Fibroblast of lung (primary cell): ENCODE measurements at regions not wholly inside any gene's neighbourhood (a gene's known extent, or its start where the extent isn't known, plus 50 kb on each side); places are given as distances from the start of the nearest gene placed in this dataset.

ENCODE experiments used
- EZH2 ChIP-seq: IDR thresholded peaks from 2 replicates; pipeline ENCODE4 v1.5.1; 2012; ENCODE audit warnings: low read length, control low read depth, mild to moderate bottlenecking; ENCODE audit errors: missing control alignments
- TF ChIP-seq, protein P1 (sequence below), 2 donors: IDR thresholded peaks in 1 of 2; conservative IDR thresholded peaks in 1 of 2; 1 replicate in 1 of 2; 2 replicates in 1 of 2; pipeline ENCODE4 v1.5.1; 2011 to 2012; ENCODE audit warnings: low read length in 2 of 2, control low read depth in 1 of 2, inconsistent platforms in 1 of 2, low read depth in 1 of 2, mild to moderate bottlenecking in 1 of 2

DNA sequence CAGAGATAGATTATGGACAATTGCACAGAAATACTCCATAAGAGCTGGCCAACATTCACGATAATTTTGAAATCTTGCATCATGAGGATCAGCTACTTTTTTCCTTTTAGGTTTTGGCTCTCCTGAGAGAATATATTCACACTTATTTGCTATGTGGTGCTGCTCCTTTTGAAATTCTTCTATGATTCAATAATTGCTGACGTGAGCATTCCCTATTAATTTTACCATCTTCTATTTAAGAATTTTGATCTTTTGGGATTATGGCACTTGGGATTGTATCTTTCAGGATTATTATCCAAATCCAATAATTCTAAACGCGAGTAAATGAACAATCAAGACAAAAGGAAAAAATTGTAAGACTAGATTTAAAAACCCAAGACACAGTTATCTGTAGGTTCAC, 358.8 kb downstream of the ELAVL2 start:
- TF ChIP-seq, protein P1, sequence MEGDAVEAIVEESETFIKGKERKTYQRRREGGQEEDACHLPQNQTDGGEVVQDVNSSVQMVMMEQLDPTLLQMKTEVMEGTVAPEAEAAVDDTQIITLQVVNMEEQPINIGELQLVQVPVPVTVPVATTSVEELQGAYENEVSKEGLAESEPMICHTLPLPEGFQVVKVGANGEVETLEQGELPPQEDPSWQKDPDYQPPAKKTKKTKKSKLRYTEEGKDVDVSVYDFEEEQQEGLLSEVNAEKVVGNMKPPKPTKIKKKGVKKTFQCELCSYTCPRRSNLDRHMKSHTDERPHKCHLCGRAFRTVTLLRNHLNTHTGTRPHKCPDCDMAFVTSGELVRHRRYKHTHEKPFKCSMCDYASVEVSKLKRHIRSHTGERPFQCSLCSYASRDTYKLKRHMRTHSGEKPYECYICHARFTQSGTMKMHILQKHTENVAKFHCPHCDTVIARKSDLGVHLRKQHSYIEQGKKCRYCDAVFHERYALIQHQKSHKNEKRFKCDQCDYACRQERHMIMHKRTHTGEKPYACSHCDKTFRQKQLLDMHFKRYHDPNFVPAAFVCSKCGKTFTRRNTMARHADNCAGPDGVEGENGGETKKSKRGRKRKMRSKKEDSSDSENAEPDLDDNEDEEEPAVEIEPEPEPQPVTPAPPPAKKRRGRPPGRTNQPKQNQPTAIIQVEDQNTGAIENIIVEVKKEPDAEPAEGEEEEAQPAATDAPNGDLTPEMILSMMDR (conservative IDR thresholded peaks at IDR 0.05 in 1 of 2, IDR thresholded peaks at IDR 0.05 in 1 of 2; ENCODE audit: low read depth in 1 of 2, low read length in 2 of 2) = no peak
- no peak for TF ChIP-seq EZH2
